PC-9 (cell line): ENCODE measurements at regions not wholly inside any gene's neighbourhood (a gene's known extent, or its start where the extent isn't known, plus 50 kb on each side); places are given as distances from the start of the nearest gene placed in this dataset.

Experiments used
- CTCF ChIP-seq: fragments of 200-600 bp; sonication (generic); conservative IDR thresholded peaks from 2 replicates; pipeline ENCODE4 v1.6.1; 2017; ENCODE audit warnings: mixed run types, antibody characterized with exemption, mild to moderate bottlenecking, moderate library complexity
- EZH2 ChIP-seq: fragments of 200-600 bp; sonication (generic); IDR thresholded peaks from 2 replicates; pipeline ENCODE4 v1.8.0; 2017; ENCODE audit warnings: antibody characterized with exemption, low read depth

- TF ChIP-seq CTCF (no peak), EZH2 (no peak)
Measured at GRCh38 chr13:72637561-72637960, 89.9 kb downstream of the MZT1 start.
